ENCODE measurements at regions not wholly inside any gene's neighbourhood (a gene's known extent, or its start where the extent isn't known, plus 50 kb on each side); places are given as distances from the start of the nearest gene placed in this dataset.

GRCh38 chr10:3365630-3366029 is 193.0 kb upstream of the PITRM1 start:
- no peak for DNase-seq

GRCh38 chr10:3364768-3365480 is 192.3 kb upstream of the PITRM1 start:
- no peak for DNase-seq

GRCh38 chr10:3363311-3364045 is 190.9 kb upstream of the PITRM1 start:
- no peak for DNase-seq

- no peak for DNase-seq
Measured at GRCh38 chr10:3362394-3362793, 189.8 kb upstream of the PITRM1 start.

DNA sequence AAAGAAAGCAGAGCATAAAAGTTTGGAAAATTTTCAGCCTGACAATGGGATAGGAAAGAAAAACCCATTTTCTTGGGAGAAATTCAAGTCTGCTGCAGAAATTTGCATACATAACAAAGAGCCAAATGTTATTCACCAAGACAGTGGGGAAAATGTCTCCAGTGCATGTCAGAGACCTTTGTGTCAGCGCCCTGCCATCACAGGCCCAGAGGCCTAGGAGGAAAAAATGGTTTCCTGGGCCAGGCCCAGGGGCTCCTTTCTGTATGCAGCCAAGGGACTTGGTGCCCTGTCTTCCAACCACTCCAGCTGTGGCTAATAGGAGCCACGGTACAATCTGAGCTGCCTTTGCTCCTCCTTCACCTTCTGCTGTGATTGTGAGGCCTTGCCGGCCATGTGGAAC is 189.1 kb upstream of the PITRM1 start:
- no peak for DNase-seq

GRCh38 chr10:3357737-3358136 is 185.2 kb upstream of the PITRM1 start:
- DNase-seq = no peak

- DNase-seq = no peak
Measured at GRCh38 chr10:3355536-3355935, 183.0 kb upstream of the PITRM1 start.

DNA sequence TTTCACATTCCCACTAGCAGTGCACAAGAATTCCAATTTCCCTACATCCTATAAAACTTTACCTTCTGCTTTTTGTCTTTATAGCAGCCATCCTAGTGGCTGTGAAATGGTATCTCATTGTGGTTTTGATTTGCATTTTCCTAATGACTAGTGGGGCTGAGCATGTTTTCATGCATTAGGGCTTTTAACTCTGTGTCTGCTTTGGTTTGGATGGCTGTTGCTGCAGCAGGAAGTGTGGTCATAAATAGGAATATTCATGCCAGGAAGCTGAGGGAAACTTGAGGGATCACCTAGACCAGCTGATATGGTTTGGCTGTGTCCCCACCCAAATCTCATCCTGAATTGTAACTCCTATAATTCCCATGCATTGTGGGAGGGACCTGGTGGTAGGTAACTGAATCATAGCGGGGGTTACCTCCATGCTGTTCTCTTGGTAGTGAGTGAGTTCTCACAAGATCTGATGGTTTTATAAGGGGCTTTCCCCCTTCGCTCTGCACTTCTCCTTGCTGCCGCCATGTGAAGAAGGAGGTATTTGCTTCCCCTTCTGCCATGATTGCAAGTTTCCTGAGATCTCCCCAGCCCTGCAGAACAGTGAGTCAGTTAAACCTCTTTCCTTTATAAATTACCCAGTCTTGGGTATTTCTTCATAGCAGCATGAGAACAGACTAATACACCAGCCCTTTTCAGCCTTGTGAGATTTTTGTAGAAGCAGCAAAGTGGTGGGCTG is 181.8 kb upstream of the PITRM1 start:
- no peak for DNase-seq

GRCh38 chr10:3353235-3353634 is 180.7 kb upstream of the PITRM1 start:
- no peak for DNase-seq

GRCh38 chr10:3350617-3351258 is 178.2 kb upstream of the PITRM1 start:
- DNase-seq = no peak

DNA sequence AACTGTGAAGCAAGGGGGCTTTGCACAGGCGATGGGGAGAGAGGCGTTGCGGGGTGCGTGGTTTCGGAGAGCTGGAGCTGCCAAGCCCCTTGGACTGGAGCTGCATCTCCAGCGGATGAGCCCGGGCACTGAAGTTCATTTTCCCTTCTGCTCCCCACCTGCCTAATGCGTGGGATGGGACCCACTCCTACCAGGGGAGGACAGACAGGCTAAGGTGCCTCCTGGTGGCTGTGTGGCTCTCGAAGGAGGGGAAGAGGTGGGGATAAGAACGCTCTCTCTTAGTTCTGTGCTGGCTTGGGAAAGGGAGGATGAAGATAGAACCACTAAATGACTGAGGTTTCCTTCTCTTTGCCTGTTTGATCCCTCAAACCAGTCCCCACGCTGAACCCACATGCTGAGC is 177.6 kb upstream of the PITRM1 start:
- no peak for DNase-seq

GRCh38 chr10:3348564-3348963 is 176.0 kb upstream of the PITRM1 start:
- no peak for DNase-seq

GRCh38 chr10:3347413-3348182 is 175.0 kb upstream of the PITRM1 start:
- DNase-seq = no peak

DNA sequence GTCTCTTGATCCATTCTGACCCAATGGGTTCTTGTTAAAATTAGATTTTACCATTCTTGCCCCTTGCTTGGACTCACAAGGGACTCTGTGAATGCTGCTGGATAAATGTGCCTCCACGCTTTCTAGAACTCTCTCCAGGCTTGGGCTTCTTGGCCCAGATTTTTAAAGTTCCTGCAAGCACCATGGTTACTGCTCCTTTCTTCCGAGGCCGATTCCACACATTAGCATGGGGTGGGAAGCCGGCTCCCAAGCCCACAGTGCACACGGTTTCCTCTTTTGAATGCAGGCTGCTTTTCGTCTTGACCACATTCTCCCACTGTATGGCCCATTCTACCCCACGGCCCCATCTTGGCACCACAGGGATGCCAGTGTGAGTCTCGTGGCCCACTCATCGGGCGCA is 174.3 kb upstream of the PITRM1 start:
- no peak for DNase-seq

DNA sequence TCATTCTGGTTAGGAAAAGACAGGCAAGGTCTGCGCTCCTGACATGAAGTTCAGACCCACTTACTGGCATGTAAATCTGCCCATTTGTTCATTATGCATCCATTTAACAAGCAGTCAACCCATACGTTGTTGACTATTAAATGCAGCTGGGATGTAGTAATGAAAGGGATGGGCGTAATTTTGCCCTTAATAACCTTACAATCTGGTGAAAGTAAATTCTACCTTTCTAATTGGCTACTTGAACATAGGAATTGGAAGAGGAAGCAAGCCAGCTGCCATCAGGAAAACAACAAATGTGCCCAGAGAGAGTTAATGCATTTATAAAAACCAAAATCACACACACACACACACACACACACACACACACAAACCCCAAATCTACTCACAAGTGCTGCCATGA is 170.2 kb upstream of the PITRM1 start:
- no peak for DNase-seq

GRCh38 chr10:3340127-3340730 is 167.6 kb upstream of the PITRM1 start:
- DNase-seq = no peak

- DNase-seq = no peak
Measured at GRCh38 chr10:3339531-3339950, 167.0 kb upstream of the PITRM1 start.

DNA sequence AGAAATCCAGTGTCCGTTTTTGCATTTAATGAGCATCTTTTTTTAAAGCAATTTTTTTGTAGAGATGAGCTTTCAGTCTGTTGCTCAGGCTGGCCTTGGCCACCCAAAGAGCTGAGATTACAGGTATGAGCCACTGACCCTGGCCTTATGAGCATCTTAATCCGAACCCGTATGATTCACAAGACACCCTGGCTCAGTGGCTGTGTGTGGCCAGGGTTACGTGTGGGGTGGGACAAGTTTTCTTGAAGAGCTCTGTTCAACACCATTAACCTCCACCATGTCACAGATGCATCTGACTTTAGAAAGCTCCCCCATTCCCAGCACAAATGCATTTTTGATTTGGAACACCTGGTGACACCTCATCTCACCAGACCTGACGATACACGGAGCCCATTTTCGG is 166.5 kb upstream of the PITRM1 start:
- no peak for DNase-seq

GRCh38 chr10:3337741-3338140 is 165.2 kb upstream of the PITRM1 start:
- no peak for DNase-seq

GRCh38 chr10:3336673-3337293 is 164.2 kb upstream of the PITRM1 start:
- no peak for DNase-seq

DNA sequence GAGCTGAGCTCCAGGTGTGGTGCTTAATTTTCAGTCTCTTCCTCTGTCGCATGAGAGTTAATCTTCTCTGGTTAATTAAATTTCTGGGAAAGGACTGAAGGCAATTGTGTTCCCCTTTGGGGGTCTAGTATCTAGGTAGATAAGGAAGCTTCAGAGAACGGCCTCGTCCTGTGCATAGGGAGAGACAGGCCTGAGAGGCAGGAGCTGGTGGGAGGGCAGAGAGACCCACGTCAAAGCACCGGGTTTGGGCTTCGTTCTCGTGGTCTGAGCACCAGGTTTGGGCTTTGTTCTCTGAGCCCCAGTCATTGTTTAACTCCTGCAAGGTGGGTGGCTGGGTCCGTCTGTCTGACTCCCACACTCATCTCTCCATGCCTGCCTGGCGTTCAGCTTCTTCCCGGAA is 160.8 kb upstream of the PITRM1 start:
- no peak for DNase-seq
